ENCODE measurements at regions not wholly inside any gene's neighbourhood (a gene's known extent, or its start where the extent isn't known, plus 50 kb on each side); places are given as distances from the start of the nearest gene placed in this dataset.

- H3K4me3 Mint-ChIP-seq (ENCODE audit: low read depth): no peak overlapping the region
- no peaks in the 10 kb centered on the region for H3K4me1 Mint-ChIP-seq (ENCODE audit: low read depth)
- no peaks in the 10 kb centered on the region for H3K9me3 Mint-ChIP-seq (ENCODE audit: low read depth)
- H3K36me3 Mint-ChIP-seq (ENCODE audit: insufficient read depth): no peaks in the 10 kb centered on the region
- DNase-seq (ENCODE audit: low spot score, unreplicated experiment): no peak
- TF ChIP-seq CTCF (IDR thresholded peaks at IDR 0.05; ENCODE audit: unreplicated experiment): no peak
- no peak overlapping the region for H3K27ac Mint-ChIP-seq
- H3K27me3 Mint-ChIP-seq: no peaks in the 10 kb centered on the region
Measured at GRCh38 chr5:121378046-121378445, 473.6 kb upstream of the FTMT start.

GRCh38 chr5:121378559-121379359, 472.9 kb upstream of the FTMT start:
- H3K4me3 Mint-ChIP-seq (ENCODE audit: low read depth): no peak overlapping the region
- H3K9me3 Mint-ChIP-seq (ENCODE audit: low read depth): no peaks in the 10 kb centered on the region
- H3K4me1 Mint-ChIP-seq (ENCODE audit: low read depth): no peaks in the 10 kb centered on the region
- H3K27me3 Mint-ChIP-seq: no peaks in the 10 kb centered on the region
- H3K36me3 Mint-ChIP-seq (ENCODE audit: insufficient read depth): no peaks in the 10 kb centered on the region
- H3K27ac Mint-ChIP-seq: no peak overlapping the region
- no peak for TF ChIP-seq CTCF (IDR thresholded peaks at IDR 0.05; ENCODE audit: unreplicated experiment)
- no peak for DNase-seq (ENCODE audit: low spot score, unreplicated experiment)

GRCh38 chr5:121380066-121380465, 471.6 kb upstream of the FTMT start:
- Mint-ChIP-seq H3K4me3 (ENCODE audit: low read depth) (no peak overlapping the region), H3K36me3 (ENCODE audit: insufficient read depth) (no peaks in the 10 kb centered on the region), H3K9me3 (ENCODE audit: low read depth) (no peaks in the 10 kb centered on the region), H3K27me3 (no peaks in the 10 kb centered on the region), H3K4me1 (ENCODE audit: low read depth) (no peaks in the 10 kb centered on the region), H3K27ac (no peak overlapping the region)
- TF ChIP-seq CTCF (IDR thresholded peaks at IDR 0.05; ENCODE audit: unreplicated experiment): no peak
- DNase-seq (ENCODE audit: low spot score, unreplicated experiment): no peak

DNA sequence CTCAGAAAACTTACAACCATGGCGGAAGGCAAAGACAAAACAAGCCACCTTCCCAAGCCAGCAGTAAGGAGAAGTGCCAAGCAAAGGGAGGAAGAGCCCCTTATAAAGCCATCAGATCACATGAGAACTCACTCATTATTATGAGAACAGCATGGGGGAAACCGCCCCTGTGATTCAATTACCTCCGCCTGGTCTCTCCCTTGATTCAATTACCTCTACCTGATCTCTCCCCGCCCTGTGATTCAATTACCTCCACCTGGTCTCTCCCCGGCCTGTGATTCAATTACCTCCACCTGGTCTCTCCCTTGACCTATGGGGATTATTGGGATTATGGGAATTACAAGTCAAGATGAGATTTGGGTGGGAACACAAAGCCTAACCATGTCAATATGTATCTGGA, 467.3 kb upstream of the FTMT start:
- H3K27ac Mint-ChIP-seq: no peak overlapping the region
- H3K36me3 Mint-ChIP-seq (ENCODE audit: insufficient read depth): no peaks in the 10 kb centered on the region
- H3K27me3 Mint-ChIP-seq: no peaks in the 10 kb centered on the region

GRCh38 chr5:121386334-121386733, 465.3 kb upstream of the FTMT start:
- no peaks in the 10 kb centered on the region for H3K27me3 Mint-ChIP-seq
- no peak overlapping the region for H3K4me3 Mint-ChIP-seq (ENCODE audit: low read depth)

More for the DNA sequence above, 467.3 kb upstream of the FTMT start:
- no peak for TF ChIP-seq CTCF (IDR thresholded peaks at IDR 0.05; ENCODE audit: unreplicated experiment)
- no peaks in the 10 kb centered on the region for H3K4me1 Mint-ChIP-seq (ENCODE audit: low read depth)
- no peak for DNase-seq (ENCODE audit: low spot score, unreplicated experiment)
- no peak overlapping the region for H3K4me3 Mint-ChIP-seq (ENCODE audit: low read depth)
- H3K9me3 Mint-ChIP-seq (ENCODE audit: low read depth): no peaks in the 10 kb centered on the region

More at GRCh38 chr5:121386334-121386733, 465.3 kb upstream of the FTMT start:
- H3K9me3 Mint-ChIP-seq (ENCODE audit: low read depth): no peaks in the 10 kb centered on the region
- no peak overlapping the region for H3K27ac Mint-ChIP-seq
- no peaks in the 10 kb centered on the region for H3K36me3 Mint-ChIP-seq (ENCODE audit: insufficient read depth)
- H3K4me1 Mint-ChIP-seq (ENCODE audit: low read depth): peaks cover 1% of the 10 kb centered on the region
- no peak for DNase-seq (ENCODE audit: low spot score, unreplicated experiment)
- TF ChIP-seq CTCF (IDR thresholded peaks at IDR 0.05; ENCODE audit: unreplicated experiment): no peak

Data from progenitor cell of endocrine pancreas (in vitro differentiated cells).